ENCODE measurements at regions not wholly inside any gene's neighbourhood (a gene's known extent, or its start where the extent isn't known, plus 50 kb on each side); places are given as distances from the start of the nearest gene placed in this dataset.

DNA sequence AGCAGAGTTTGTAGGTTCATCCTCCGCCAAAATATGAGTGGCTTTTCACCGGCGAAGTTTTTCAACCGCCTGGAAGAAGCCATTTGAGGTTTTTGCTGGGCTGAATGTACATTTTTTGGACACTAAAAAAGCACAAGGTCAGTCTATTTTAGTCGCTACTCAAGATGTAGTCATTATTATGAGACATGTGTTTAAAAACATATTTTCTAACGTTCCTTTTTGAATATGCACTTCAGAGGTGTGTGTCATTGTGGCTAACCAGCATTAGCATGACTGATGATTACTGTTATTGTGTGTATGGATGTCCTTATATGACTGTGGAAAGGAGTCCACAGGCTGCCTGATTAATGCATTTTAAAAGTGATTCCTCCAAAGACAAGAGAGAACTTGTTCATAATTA is 605.4 kb downstream of the INHBA start:
- no peaks in the 10 kb centered on the region for H3K4me1 ChIP-seq
- H3K36me3 ChIP-seq = no peaks in the 10 kb centered on the region
- no peaks in the 10 kb centered on the region for H3K27me3 ChIP-seq
- H3K9me3 ChIP-seq = no peaks in the 10 kb centered on the region
- no peak overlapping the region for H3K4me3 ChIP-seq
- TF ChIP-seq, protein P1, sequence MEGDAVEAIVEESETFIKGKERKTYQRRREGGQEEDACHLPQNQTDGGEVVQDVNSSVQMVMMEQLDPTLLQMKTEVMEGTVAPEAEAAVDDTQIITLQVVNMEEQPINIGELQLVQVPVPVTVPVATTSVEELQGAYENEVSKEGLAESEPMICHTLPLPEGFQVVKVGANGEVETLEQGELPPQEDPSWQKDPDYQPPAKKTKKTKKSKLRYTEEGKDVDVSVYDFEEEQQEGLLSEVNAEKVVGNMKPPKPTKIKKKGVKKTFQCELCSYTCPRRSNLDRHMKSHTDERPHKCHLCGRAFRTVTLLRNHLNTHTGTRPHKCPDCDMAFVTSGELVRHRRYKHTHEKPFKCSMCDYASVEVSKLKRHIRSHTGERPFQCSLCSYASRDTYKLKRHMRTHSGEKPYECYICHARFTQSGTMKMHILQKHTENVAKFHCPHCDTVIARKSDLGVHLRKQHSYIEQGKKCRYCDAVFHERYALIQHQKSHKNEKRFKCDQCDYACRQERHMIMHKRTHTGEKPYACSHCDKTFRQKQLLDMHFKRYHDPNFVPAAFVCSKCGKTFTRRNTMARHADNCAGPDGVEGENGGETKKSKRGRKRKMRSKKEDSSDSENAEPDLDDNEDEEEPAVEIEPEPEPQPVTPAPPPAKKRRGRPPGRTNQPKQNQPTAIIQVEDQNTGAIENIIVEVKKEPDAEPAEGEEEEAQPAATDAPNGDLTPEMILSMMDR (IDR thresholded peaks at IDR 0.05) = no peak
- TF ChIP-seq POLR2AphosphoS5 (IDR thresholded peaks at IDR 0.05) = no peak
- TF ChIP-seq POLR2A (IDR thresholded peaks at IDR 0.05) = no peak
- DNase-seq (ENCODE audit: low spot score in 2 of 2) = no peak
- H3K27ac ChIP-seq = no peak overlapping the region
- intact Hi-C loops (cut with DNase I; ENCODE audit: low total_unique reads) = no loop called here

DNA sequence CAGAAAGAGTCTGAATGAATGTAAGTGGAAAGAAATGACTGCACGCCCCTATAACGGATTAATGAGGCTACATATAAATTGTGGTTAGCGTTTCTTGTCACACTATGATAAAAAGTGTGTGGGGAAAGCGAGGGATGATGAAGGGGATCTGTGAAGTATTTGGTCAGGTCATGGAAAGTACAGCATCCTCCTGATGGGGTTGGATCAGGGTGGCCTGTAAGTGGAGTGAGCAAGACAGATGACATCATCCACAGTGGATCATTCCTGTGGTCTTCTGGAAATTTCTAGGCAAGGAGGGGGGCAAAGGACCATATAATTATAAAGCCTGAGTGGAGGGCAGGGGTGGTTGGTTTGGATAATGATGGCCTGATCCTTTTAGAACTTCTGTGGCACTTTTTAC is 606.0 kb downstream of the INHBA start:
- intact Hi-C loops (cut with DNase I; ENCODE audit: low total_unique reads) = no loop called here
- Histone ChIP-seq H3K9me3 (no peaks in the 10 kb centered on the region), H3K4me1 (no peaks in the 10 kb centered on the region), H3K27ac (no peak overlapping the region), H3K27me3 (no peaks in the 10 kb centered on the region), H3K4me3 (no peak overlapping the region), H3K36me3 (no peaks in the 10 kb centered on the region)
- no peak for DNase-seq (ENCODE audit: low spot score in 2 of 2)
- TF ChIP-seq, protein P1 (IDR thresholded peaks at IDR 0.05) = no peak
- TF ChIP-seq POLR2A (IDR thresholded peaks at IDR 0.05) (no peak), POLR2AphosphoS5 (IDR thresholded peaks at IDR 0.05) (no peak)

DNA sequence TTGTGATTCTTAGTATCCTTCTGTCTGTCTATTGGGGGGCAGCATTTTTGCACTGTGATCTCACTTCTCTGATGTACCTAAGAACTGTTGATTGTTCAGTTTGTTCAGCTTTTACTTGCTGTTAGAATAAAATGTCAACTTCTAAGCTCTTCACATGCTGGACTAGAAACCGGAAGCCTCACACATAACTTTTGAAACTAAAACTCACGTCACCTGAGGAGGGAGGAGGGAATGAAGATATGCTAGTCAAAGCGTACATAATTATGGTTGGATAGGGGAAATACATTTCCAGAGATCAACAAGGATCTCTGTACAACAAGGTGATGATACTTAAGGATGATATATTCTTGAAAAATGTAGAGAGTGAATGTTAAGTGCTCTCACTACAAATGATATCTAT is 609.7 kb downstream of the INHBA start:
- no peak for DNase-seq (ENCODE audit: low spot score in 2 of 2)
- Histone ChIP-seq H3K27me3 (no peaks in the 10 kb centered on the region), H3K36me3 (no peaks in the 10 kb centered on the region), H3K4me1 (no peaks in the 10 kb centered on the region), H3K9me3 (peaks cover 0 to 6% of the 10 kb centered on the region in 2 donors), H3K4me3 (no peak overlapping the region), H3K27ac (no peak overlapping the region)
- TF ChIP-seq POLR2AphosphoS5 (IDR thresholded peaks at IDR 0.05) (no peak), POLR2A (IDR thresholded peaks at IDR 0.05) (no peak)
- TF ChIP-seq, protein P1 (IDR thresholded peaks at IDR 0.05) = no peak
- intact Hi-C loops (cut with DNase I; ENCODE audit: low total_unique reads) = no loop called here

DNA sequence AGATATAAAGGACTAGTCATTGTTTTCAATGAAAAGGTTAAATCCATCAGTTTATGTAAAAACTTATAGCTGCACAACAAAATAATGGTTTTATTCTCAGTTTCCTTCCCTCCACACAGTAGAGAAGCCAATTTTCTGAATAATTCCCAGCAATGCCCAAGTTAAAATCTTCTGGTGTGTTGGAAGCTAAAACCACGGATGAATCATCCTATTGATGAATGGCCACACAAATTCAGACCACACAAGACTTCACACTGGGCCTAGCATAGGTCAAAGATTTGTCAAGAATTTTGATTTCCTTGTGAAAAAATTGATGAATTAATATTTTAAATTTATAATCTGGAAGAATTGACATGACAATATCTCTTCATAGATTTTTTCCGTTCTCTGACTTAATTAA is 617.6 kb downstream of the INHBA start:
- intact Hi-C loops (cut with DNase I; ENCODE audit: low total_unique reads) = no loop called here
- Histone ChIP-seq H3K27me3 (no peaks in the 10 kb centered on the region), H3K36me3 (no peaks in the 10 kb centered on the region), H3K4me3 (no peak overlapping the region), H3K4me1 (no peaks in the 10 kb centered on the region), H3K9me3 (peaks cover 0 to 6% of the 10 kb centered on the region in 2 donors), H3K27ac (no peak overlapping the region)
- TF ChIP-seq POLR2A (IDR thresholded peaks at IDR 0.05) (no peak), POLR2AphosphoS5 (IDR thresholded peaks at IDR 0.05) (no peak)
- TF ChIP-seq, protein P1 (IDR thresholded peaks at IDR 0.05) = no peak
- no peak for DNase-seq (ENCODE audit: low spot score in 2 of 2)

DNA sequence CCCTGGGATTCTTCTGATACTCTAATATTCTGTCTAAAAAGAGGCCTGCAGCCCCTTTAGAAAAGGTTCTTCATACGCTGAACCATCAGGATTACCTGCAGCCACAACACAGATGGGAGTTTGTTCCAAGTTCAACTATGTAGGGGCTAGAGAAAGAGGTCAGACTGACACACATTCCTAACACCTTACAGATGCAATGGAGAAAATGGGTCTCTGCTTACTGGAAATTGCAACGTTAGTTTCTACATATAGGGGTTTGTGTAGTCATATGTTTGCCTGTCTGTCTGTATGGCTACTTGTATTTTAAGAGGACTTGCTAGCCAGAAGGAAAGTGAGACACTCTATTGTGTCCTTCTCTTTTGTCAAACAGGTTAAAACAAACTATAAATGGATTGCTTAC is 618.5 kb downstream of the INHBA start:
- no peaks in the 10 kb centered on the region for H3K27me3 ChIP-seq
- H3K27ac ChIP-seq = no peak overlapping the region
- H3K4me3 ChIP-seq = no peak overlapping the region
- TF ChIP-seq, protein P1 (IDR thresholded peaks at IDR 0.05) = no peak
- TF ChIP-seq POLR2AphosphoS5 (IDR thresholded peaks at IDR 0.05) (no peak), POLR2A (IDR thresholded peaks at IDR 0.05) (no peak)
- intact Hi-C loops (cut with DNase I; ENCODE audit: low total_unique reads) = no loop called here
- no peaks in the 10 kb centered on the region for H3K36me3 ChIP-seq
- DNase-seq (ENCODE audit: low spot score in 2 of 2) = no peak
- no peaks in the 10 kb centered on the region for H3K4me1 ChIP-seq
- H3K9me3 ChIP-seq = peaks cover 0 to 6% of the 10 kb centered on the region in 2 donors

Measured in breast epithelium (tissue), 4 donors.